Right atrium auricular region (tissue), 2 donors: ENCODE measurements at regions not wholly inside any gene's neighbourhood (a gene's known extent, or its start where the extent isn't known, plus 50 kb on each side); places are given as distances from the start of the nearest gene placed in this dataset.

ENCODE experiments used
- DNase-seq: peaks from one replicate; pipeline ENCODE4 v3.0.0-alpha.2; 2019; ENCODE audit warnings: low spot score
- H3K27ac ChIP-seq, 2 donors: fragments of 200-600 bp; sonication (generic); 1 replicate in 1 of 2; 2 replicates in 1 of 2; pipeline ENCODE4 v1.5.1; 2016 to 2019
- H3K27me3 ChIP-seq, 2 donors: fragments of 200-600 bp; sonication (generic); one replicate each; pipeline versions ENCODE4 v1.5.1 to v1.6.0; 2017 to 2019
- H3K36me3 ChIP-seq: fragments of 200-600 bp; sonication (generic); one replicate; pipeline ENCODE4 v1.5.1; 2016
- H3K4me1 ChIP-seq, 2 donors: fragments of 200-600 bp; sonication (generic); one replicate each; pipeline versions ENCODE4 v1.5.1 to v1.6.0; 2017 to 2019
- H3K4me3 ChIP-seq, 2 donors: fragments of 200-600 bp; sonication (generic); 1 replicate in 1 of 2; 2 replicates in 1 of 2; pipeline ENCODE4 v1.5.1; 2017 to 2019; ENCODE audit warnings: mild to moderate bottlenecking in 1 of 2, moderate library complexity in 1 of 2
- H3K9me3 ChIP-seq, 2 donors: fragments of 200-600 bp; sonication (generic); one replicate each; pipeline ENCODE4 v1.5.1; 2019
- CTCF ChIP-seq, 2 donors: fragments of 200-600 bp; sonication (generic); IDR thresholded peaks; one replicate each; pipeline ENCODE4 v1.5.1; 2019; ENCODE audit warnings: antibody characterized with exemption in 2 of 2

- no peak for TF ChIP-seq CTCF (IDR thresholded peaks at IDR 0.05)
- Histone ChIP-seq H3K27ac (no peak overlapping the region), H3K4me1 (no peaks in the 10 kb centered on the region), H3K27me3 (no peaks in the 10 kb centered on the region), H3K4me3 (no peak overlapping the region), H3K9me3 (peaks cover 0 to 5% of the 10 kb centered on the region in 2 donors), H3K36me3 (no peaks in the 10 kb centered on the region)
- DNase-seq: no peak
Observed at GRCh38 chr14:97381309-97381708, 584.1 kb downstream of the VRK1 start.

GRCh38 chr14:97382616-97383226 lies 585.5 kb downstream of the VRK1 start:
- Histone ChIP-seq H3K27ac (no peak overlapping the region), H3K27me3 (no peaks in the 10 kb centered on the region), H3K4me3 (no peak overlapping the region), H3K36me3 (no peaks in the 10 kb centered on the region), H3K9me3 (peaks cover 0 to 5% of the 10 kb centered on the region in 2 donors), H3K4me1 (no peaks in the 10 kb centered on the region)
- no peak for TF ChIP-seq CTCF (IDR thresholded peaks at IDR 0.05)
- DNase-seq: no peak

- Histone ChIP-seq H3K4me1 (no peaks in the 10 kb centered on the region), H3K4me3 (no peak overlapping the region), H3K27ac (no peak overlapping the region), H3K36me3 (no peaks in the 10 kb centered on the region), H3K9me3 (peaks cover 0 to 5% of the 10 kb centered on the region in 2 donors), H3K27me3 (no peaks in the 10 kb centered on the region)
- no peak for DNase-seq
- TF ChIP-seq CTCF (IDR thresholded peaks at IDR 0.05): no peak
Observed at GRCh38 chr14:97385727-97386126, 588.5 kb downstream of the VRK1 start.

DNA sequence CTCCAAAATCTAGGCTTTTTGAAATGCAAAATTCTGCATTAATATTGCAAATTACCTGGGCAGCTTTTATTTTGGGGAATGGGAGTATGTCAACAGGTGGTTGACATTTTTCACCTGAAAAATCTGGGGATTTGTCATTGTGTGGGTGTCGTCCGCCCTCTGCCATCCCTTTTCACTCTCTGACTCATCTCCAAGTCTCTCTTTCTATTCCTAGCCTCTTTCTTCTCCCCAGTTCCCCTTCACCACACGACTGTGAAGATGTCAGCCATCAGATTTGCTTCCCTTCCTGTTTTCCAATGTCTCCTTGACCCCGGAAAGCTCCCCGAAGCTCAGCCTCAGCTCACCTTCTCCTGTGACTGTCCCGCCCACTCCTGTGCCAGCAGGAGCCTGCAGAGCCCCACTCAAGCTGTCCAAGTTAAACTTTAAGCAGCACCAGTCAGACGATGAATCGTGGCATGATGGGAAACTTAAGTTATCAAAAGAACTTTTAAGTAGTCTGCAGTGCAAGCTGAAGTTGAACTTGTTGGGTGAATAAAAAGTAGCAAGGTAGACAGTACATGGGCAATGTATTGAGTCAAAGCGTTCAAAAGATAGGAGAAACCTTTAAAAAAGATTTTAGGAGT lies 590.2 kb downstream of the VRK1 start:
- H3K4me3 ChIP-seq: no peak overlapping the region
- H3K27ac ChIP-seq: no peak overlapping the region
- no peak for DNase-seq
- H3K4me1 ChIP-seq: no peaks in the 10 kb centered on the region
- no peaks in the 10 kb centered on the region for H3K9me3 ChIP-seq
- TF ChIP-seq CTCF (IDR thresholded peaks at IDR 0.05): no peak
- H3K36me3 ChIP-seq: no peaks in the 10 kb centered on the region
- no peaks in the 10 kb centered on the region for H3K27me3 ChIP-seq

GRCh38 chr14:97388408-97388807 lies 591.2 kb downstream of the VRK1 start:
- Histone ChIP-seq H3K4me3 (no peak overlapping the region), H3K4me1 (no peaks in the 10 kb centered on the region), H3K27ac (no peak overlapping the region), H3K27me3 (no peaks in the 10 kb centered on the region), H3K9me3 (no peaks in the 10 kb centered on the region), H3K36me3 (no peaks in the 10 kb centered on the region)
- TF ChIP-seq CTCF (IDR thresholded peaks at IDR 0.05): no peak
- DNase-seq: no peak
